Posterior cingulate gyrus (tissue), 11 donors: ENCODE measurements at regions not wholly inside any gene's neighbourhood (a gene's known extent, or its start where the extent isn't known, plus 50 kb on each side); places are given as distances from the start of the nearest gene placed in this dataset.

ENCODE experiments used
- DNase-seq, 10 donors: peaks; one replicate each; pipeline versions ENCODE4 v3.0.0 to v3.0.0-alpha.2; 2020 to 2021; ENCODE audit warnings: mixed read lengths in 3 of 10
- intact Hi-C: fragments of 100-400 bp; cut with DNase I; formaldehyde crosslinking; loops from one replicate; pipeline ENCODE4 v1.15.1; 2023

GRCh38 chr13:44224450-44225149 is 149.0 kb upstream of the SERP2 start:
- intact Hi-C loops = loop anchor here (10.0 kb wide), 1 partner anchor 80 kb away; no protein-coding TSS in a partner anchor
- DNase-seq = no peak

GRCh38 chr13:44229371-44230030 is 144.1 kb upstream of the SERP2 start:
- DNase-seq = no peak
- intact Hi-C loops = loop anchor here (10.0 kb wide), 1 partner anchor 85 kb away; no protein-coding TSS in a partner anchor

- DNase-seq = no peak
- intact Hi-C loops = no loop called here
Observed at GRCh38 chr13:44230071-44230470, 143.6 kb upstream of the SERP2 start.

- no peak for DNase-seq
- intact Hi-C loops = no loop called here
Observed at GRCh38 chr13:44230736-44231135, 142.9 kb upstream of the SERP2 start.

- DNase-seq = peak in 1 of 10 donors; percentile 75
- intact Hi-C loops = no loop called here
Observed at GRCh38 chr13:44231786-44232516, 141.7 kb upstream of the SERP2 start.

GRCh38 chr13:44232774-44233173 is 140.8 kb upstream of the SERP2 start:
- DNase-seq = no peak
- intact Hi-C loops = no loop called here

- intact Hi-C loops = no loop called here
- DNase-seq = no peak
Observed at GRCh38 chr13:44234566-44234965, 139.1 kb upstream of the SERP2 start.

GRCh38 chr13:44236370-44236769 is 137.3 kb upstream of the SERP2 start:
- no peak for DNase-seq
- intact Hi-C loops = no loop called here

- no peak for DNase-seq
- intact Hi-C loops = no loop called here
Observed at GRCh38 chr13:44236801-44237207, 136.8 kb upstream of the SERP2 start.

GRCh38 chr13:44237276-44237767 is 136.3 kb upstream of the SERP2 start:
- intact Hi-C loops = no loop called here
- peak in 9 of 10 donors; percentile 41 to 88 (median 63) for DNase-seq

GRCh38 chr13:44237881-44238421 is 135.7 kb upstream of the SERP2 start:
- intact Hi-C loops = no loop called here
- DNase-seq = no peak

GRCh38 chr13:44240611-44241145 is 132.9 kb upstream of the SERP2 start:
- DNase-seq = no peak
- intact Hi-C loops = no loop called here

GRCh38 chr13:44241638-44242037 is 132.0 kb upstream of the SERP2 start:
- intact Hi-C loops = loop anchor here (2.0 kb wide), 1 partner anchor 197 kb away; no protein-coding TSS in a partner anchor
- no peak for DNase-seq

- DNase-seq = no peak
- intact Hi-C loops = loop anchor here (2.0 kb wide), 1 partner anchor 196 kb away; no protein-coding TSS in a partner anchor
Observed at GRCh38 chr13:44242766-44243165, 130.9 kb upstream of the SERP2 start.

GRCh38 chr13:44243198-44243857 is 130.3 kb upstream of the SERP2 start:
- DNase-seq = peak in 6 of 10 donors; percentile 45 to 94 (median 67)
- intact Hi-C loops = loop anchor here (2.0 kb wide), 1 partner anchor 195 kb away; no protein-coding TSS in a partner anchor

GRCh38 chr13:44244288-44244687 is 129.3 kb upstream of the SERP2 start:
- intact Hi-C loops = no loop called here
- peak in 2 of 10 donors; percentile 36 to 46 for DNase-seq

- no peak for DNase-seq
- intact Hi-C loops = no loop called here
Observed at GRCh38 chr13:44249431-44249836, 124.2 kb upstream of the SERP2 start.

- intact Hi-C loops = no loop called here
- no peak for DNase-seq
Observed at GRCh38 chr13:44252938-44253337, 120.7 kb upstream of the SERP2 start.

- no peak for DNase-seq
- intact Hi-C loops = no loop called here
Observed at GRCh38 chr13:44255771-44256364, 117.8 kb upstream of the SERP2 start.
